GM12892 (cell line): ENCODE measurements at regions not wholly inside any gene's neighbourhood (a gene's known extent, or its start where the extent isn't known, plus 50 kb on each side); places are given as distances from the start of the nearest gene placed in this dataset.

Experiments
- POLR2A ChIP-seq: IDR thresholded peaks from 2 replicates; pipeline ENCODE4 v1.6.1; 2011; ENCODE audit warnings: low read depth, low read length, control low read depth
- POLR2AphosphoS5 ChIP-seq: IDR thresholded peaks from 2 replicates; pipeline ENCODE4 v1.6.1; 2011; ENCODE audit warnings: low read depth, low read length, control low read depth
- TAF1 ChIP-seq: IDR thresholded peaks from 2 replicates; pipeline ENCODE4 v1.6.1; 2011; ENCODE audit warnings: low read depth, mild to moderate bottlenecking, control low read depth, low read length, borderline replicate concordance

- TF ChIP-seq POLR2A (no peak), POLR2AphosphoS5 (no peak), TAF1 (no peak)
Observed at GRCh38 chr13:79647533-79647932, 166.6 kb downstream of the NDFIP2 start.
